ENCODE measurements at regions not wholly inside any gene's neighbourhood (a gene's known extent, or its start where the extent isn't known, plus 50 kb on each side); places are given as distances from the start of the nearest gene placed in this dataset.
A peak's percentile ranks its signal among the peaks of the same experiment; 100 is the strongest.

DNA sequence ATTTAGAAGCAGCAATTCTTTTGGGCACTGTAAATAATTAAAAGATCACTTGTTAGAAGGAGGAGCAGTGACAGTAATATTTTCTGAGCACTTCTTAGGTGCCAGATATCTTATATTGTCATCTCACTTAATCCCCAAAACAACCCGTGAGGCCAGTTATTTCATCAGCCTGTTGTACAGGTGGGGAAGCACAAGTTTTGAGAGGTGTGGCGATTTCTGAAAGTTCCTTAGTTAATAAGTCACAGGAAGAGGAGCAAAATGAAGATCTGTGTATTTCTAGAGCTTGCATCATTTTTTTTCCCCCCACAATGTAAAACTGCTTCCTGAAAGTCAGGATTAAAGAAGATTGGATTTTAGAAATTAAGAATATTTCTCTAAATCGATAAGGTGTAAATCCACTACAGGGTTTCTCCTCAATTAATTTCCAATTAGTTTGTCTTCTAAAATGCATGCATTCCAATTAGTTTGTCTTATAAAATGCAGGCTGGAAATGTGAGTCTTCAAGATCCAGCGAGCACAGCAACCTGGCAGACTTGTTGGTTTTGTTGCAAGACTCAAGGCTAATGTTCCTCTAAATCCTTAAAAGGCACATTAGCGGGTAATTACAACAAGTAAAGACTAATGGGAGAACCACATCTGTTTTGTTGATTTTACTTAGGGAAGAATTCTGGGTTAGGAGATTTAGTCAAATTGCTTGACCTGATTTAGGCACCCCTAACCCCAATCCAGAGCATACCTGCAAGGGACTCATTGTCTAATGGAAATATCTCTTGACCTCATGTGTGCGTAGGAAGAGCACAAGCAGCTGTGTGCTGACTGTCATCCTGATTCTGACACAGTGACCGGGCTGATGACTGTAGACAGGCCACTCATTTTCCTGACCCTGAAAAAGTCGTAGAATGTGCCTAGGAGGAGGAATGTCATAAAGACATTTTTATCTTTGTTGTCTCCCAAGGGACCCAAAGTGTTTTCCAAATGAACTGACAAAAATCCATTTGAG is 272.0 kb downstream of the BAMBI start:
- TF ChIP-seq, protein P1, sequence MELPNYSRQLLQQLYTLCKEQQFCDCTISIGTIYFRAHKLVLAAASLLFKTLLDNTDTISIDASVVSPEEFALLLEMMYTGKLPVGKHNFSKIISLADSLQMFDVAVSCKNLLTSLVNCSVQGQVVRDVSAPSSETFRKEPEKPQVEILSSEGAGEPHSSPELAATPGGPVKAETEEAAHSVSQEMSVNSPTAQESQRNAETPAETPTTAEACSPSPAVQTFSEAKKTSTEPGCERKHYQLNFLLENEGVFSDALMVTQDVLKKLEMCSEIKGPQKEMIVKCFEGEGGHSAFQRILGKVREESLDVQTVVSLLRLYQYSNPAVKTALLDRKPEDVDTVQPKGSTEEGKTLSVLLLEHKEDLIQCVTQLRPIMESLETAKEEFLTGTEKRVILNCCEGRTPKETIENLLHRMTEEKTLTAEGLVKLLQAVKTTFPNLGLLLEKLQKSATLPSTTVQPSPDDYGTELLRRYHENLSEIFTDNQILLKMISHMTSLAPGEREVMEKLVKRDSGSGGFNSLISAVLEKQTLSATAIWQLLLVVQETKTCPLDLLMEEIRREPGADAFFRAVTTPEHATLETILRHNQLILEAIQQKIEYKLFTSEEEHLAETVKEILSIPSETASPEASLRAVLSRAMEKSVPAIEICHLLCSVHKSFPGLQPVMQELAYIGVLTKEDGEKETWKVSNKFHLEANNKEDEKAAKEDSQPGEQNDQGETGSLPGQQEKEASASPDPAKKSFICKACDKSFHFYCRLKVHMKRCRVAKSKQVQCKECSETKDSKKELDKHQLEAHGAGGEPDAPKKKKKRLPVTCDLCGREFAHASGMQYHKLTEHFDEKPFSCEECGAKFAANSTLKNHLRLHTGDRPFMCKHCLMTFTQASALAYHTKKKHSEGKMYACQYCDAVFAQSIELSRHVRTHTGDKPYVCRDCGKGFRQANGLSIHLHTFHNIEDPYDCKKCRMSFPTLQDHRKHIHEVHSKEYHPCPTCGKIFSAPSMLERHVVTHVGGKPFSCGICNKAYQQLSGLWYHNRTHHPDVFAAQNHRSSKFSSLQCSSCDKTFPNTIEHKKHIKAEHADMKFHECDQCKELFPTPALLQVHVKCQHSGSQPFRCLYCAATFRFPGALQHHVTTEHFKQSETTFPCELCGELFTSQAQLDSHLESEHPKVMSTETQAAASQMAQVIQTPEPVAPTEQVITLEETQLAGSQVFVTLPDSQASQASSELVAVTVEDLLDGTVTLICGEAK (IDR thresholded peaks at IDR 0.05): no peak
- TF ChIP-seq, protein P1 (CRISPR knock-in tag; IDR thresholded peaks at IDR 0.05): no peak
- TF ChIP-seq FOXK1 (CRISPR knock-in tag; IDR thresholded peaks at IDR 0.05; ENCODE audit: borderline replicate concordance) (no peak), ZNF165 (CRISPR knock-in tag; IDR thresholded peaks at IDR 0.05; ENCODE audit: borderline replicate concordance) (no peak), SIN3A (IDR thresholded peaks at IDR 0.05; ENCODE audit: borderline replicate concordance in 2 of 2, control insufficient read depth in 1 of 2, low read depth in 2 of 2, low read length in 2 of 2) (no peak), SP1 (CRISPR knock-in tag; IDR thresholded peaks at IDR 0.05) (no peak), RCOR1 (IDR thresholded peaks at IDR 0.05; ENCODE audit: borderline replicate concordance in 1 of 2, low read depth in 2 of 2, low read length in 2 of 2) (0 out of 4 replicates have a peak, but pooled peaks of 1 of the 2 experiments have one; percentile 15), ZFX (CRISPR knock-in tag; IDR thresholded peaks at IDR 0.05) (no peak)
- TF ChIP-seq, protein P2, sequence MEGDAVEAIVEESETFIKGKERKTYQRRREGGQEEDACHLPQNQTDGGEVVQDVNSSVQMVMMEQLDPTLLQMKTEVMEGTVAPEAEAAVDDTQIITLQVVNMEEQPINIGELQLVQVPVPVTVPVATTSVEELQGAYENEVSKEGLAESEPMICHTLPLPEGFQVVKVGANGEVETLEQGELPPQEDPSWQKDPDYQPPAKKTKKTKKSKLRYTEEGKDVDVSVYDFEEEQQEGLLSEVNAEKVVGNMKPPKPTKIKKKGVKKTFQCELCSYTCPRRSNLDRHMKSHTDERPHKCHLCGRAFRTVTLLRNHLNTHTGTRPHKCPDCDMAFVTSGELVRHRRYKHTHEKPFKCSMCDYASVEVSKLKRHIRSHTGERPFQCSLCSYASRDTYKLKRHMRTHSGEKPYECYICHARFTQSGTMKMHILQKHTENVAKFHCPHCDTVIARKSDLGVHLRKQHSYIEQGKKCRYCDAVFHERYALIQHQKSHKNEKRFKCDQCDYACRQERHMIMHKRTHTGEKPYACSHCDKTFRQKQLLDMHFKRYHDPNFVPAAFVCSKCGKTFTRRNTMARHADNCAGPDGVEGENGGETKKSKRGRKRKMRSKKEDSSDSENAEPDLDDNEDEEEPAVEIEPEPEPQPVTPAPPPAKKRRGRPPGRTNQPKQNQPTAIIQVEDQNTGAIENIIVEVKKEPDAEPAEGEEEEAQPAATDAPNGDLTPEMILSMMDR (IDR thresholded peaks at IDR 0.05 in 2 of 3, conservative IDR thresholded peaks at IDR 0.05 in 1 of 3; ENCODE audit: insufficient read depth in 2 of 3, low read depth in 1 of 3, low read length in 3 of 3): no peak
